Hepatocyte (in vitro differentiated cells): ENCODE measurements at regions not wholly inside any gene's neighbourhood (a gene's known extent, or its start where the extent isn't known, plus 50 kb on each side); places are given as distances from the start of the nearest gene placed in this dataset.

ENCODE experiments used
- CTCF ChIP-seq: fragments of 200-600 bp; sonication (generic); IDR thresholded peaks from 2 replicates; pipeline ENCODE4 v1.5.1; 2016; ENCODE audit warnings: antibody characterized with exemption, mild to moderate bottlenecking; ENCODE audit not compliant: poor library complexity
- EZH2 ChIP-seq: fragments of 200-600 bp; sonication (generic); IDR thresholded peaks from 2 replicates; pipeline ENCODE4 v1.6.1; 2016; ENCODE audit warnings: antibody characterized with exemption, mild to moderate bottlenecking, borderline replicate concordance

- TF ChIP-seq CTCF (no peak), EZH2 (no peak)
Observed at GRCh38 chr5:144697847-144698262, 527.2 kb downstream of the KCTD16 start.
